H1 (cell line): ENCODE measurements at regions not wholly inside any gene's neighbourhood (a gene's known extent, or its start where the extent isn't known, plus 50 kb on each side); places are given as distances from the start of the nearest gene placed in this dataset.

Experiments
- CTCF ChIA-PET: fragments of 300-600 bp; sonication (Branson Sonifier 250); formaldehyde crosslinking; loops from one replicate; lab custom pipeline; 2021; ENCODE audit not compliant: partially characterized antibody; lab: Charles Lee
- POLR2A ChIA-PET: fragments of 300-600 bp; sonication (Branson Sonifier 250); formaldehyde crosslinking; loops from one replicate; lab custom pipeline; 2021; ENCODE audit warnings: inconsistent platforms; ENCODE audit not compliant: partially characterized antibody; lab: Charles Lee
- DNase-seq, 2 experiments: peaks; one replicate each; pipeline versions ENCODE4 v3.0.0 to v3.0.0-alpha.2; 2010 to 2022; ENCODE audit warnings: low spot score in 2 of 2, low read depth in 1 of 2, mixed read lengths in 1 of 2
- FAIRE-seq: peaks from 2 replicates; lab custom pipeline; 2011; peaks lifted over from hg19 to GRCh38; lab: Jason Lieb, UNC
- H2AFZ ChIP-seq: 2 replicates; pipeline ENCODE4 v1.8.1; 2012; ENCODE audit warnings: low read length, inconsistent platforms
- H2AK5ac ChIP-seq: 2 replicates; pipeline ENCODE4 v1.6.1; 2013; ENCODE audit warnings: low read depth, low read length
- H2BK120ac ChIP-seq: replicated peaks from 2 replicates; pipeline ENCODE3; 2013; ENCODE audit warnings: low read depth, low read length, inconsistent platforms
- H2BK12ac ChIP-seq: 2 replicates; pipeline ENCODE4 v1.6.1; 2013; ENCODE audit warnings: low read depth, low read length
- H2BK15ac ChIP-seq: 2 replicates; pipeline ENCODE4 v1.6.1; 2013; ENCODE audit warnings: low read length
- H2BK20ac ChIP-seq: 2 replicates; pipeline ENCODE4 v1.6.1; 2013; ENCODE audit warnings: low read length
- H2BK5ac ChIP-seq: 2 replicates; pipeline ENCODE4 v1.6.1; 2013; ENCODE audit warnings: low read depth, low read length
- H3K14ac ChIP-seq: 2 replicates; pipeline ENCODE4 v1.6.1; 2013; ENCODE audit warnings: inconsistent platforms; ENCODE audit not compliant: insufficient read length
- H3K18ac ChIP-seq: 2 replicates; pipeline ENCODE4 v1.6.1; 2013; ENCODE audit warnings: low read length; ENCODE audit errors: extremely low read depth
- H3K23ac ChIP-seq: 2 replicates; pipeline ENCODE4 v1.6.1; 2013; ENCODE audit warnings: inconsistent platforms; ENCODE audit not compliant: insufficient read length
- H3K23me2 ChIP-seq: 2 replicates; pipeline ENCODE4 v1.6.1; 2013; ENCODE audit warnings: low read depth, low read length
- H3K27ac ChIP-seq: 2 replicates; pipeline ENCODE4 v1.6.1; 2011; ENCODE audit warnings: low read depth, low read length, inconsistent platforms
- H3K27me3 ChIP-seq, 4 experiments: replicated peaks in 1 of 4; 1 replicate in 1 of 4; 2 replicates in 3 of 4; pipeline versions ENCODE4 v1.6.1 to v1.8.1; 2011 to 2013; ENCODE audit warnings: low read length in 3 of 4, mild to moderate bottlenecking in 3 of 4, inconsistent platforms in 2 of 4, mixed read lengths in 2 of 4, moderate library complexity in 1 of 4; ENCODE audit not compliant: control insufficient read depth in 3 of 4, insufficient read depth in 3 of 4; ENCODE audit errors: extremely low read depth in 1 of 4
- H3K36me3 ChIP-seq, 4 experiments: 2 replicates each; pipeline versions ENCODE4 v1.6.1 to v1.8.1; 2011 to 2013; ENCODE audit warnings: mild to moderate bottlenecking in 4 of 4, low read length in 3 of 4, moderate library complexity in 2 of 4, control low read depth in 1 of 4, inconsistent platforms in 1 of 4; ENCODE audit not compliant: insufficient read depth in 4 of 4, control insufficient read depth in 2 of 4
- H3K4ac ChIP-seq: replicated peaks from 2 replicates; pipeline ENCODE3; 2013; ENCODE audit warnings: low read length, low read depth, mixed read lengths, inconsistent platforms; ENCODE audit not compliant: insufficient read length
- H3K4me1 ChIP-seq, 4 experiments: replicated peaks in 1 of 4; 1 replicate in 1 of 4; 2 replicates in 3 of 4; pipeline versions ENCODE4 v1.6.1 to v1.8.1; 2011 to 2013; ENCODE audit warnings: low read length in 3 of 4, inconsistent platforms in 2 of 4, mixed read lengths in 1 of 4; ENCODE audit not compliant: insufficient read depth in 4 of 4, control insufficient read depth in 3 of 4
- H3K4me2 ChIP-seq, 2 experiments: 2 replicates each; pipeline versions ENCODE4 v1.6.1 to v1.8.1; 2011 to 2013; ENCODE audit warnings: low read depth in 2 of 2, low read length in 2 of 2, control low read depth in 1 of 2, inconsistent platforms in 1 of 2, mild to moderate bottlenecking in 1 of 2; ENCODE audit not compliant: insufficient read depth in 1 of 2
- H3K4me3 ChIP-seq, 4 experiments: fragments of 200-600, 300-600 bp in 1 of 4; sonication (generic), shearing (Covaris generic), sonication (Bioruptor Twin) in 1 of 4; 2 replicates each; pipeline versions ENCODE4 v1.5.1 to v1.8.1; 2011 to 2016; ENCODE audit warnings: low read length in 4 of 4, low read depth in 3 of 4, control low read depth in 2 of 4, inconsistent platforms in 2 of 4, mild to moderate bottlenecking in 2 of 4, mixed read lengths in 1 of 4, moderate library complexity in 1 of 4; ENCODE audit not compliant: insufficient read depth in 2 of 4; ENCODE audit errors: extremely low read depth in 1 of 4
- H3K56ac ChIP-seq: replicated peaks from 2 replicates; pipeline ENCODE3; 2013; ENCODE audit warnings: low read depth, mild to moderate bottlenecking, mixed read lengths, low read length, inconsistent platforms; ENCODE audit not compliant: insufficient read length
- H3K79me1 ChIP-seq: 2 replicates; pipeline ENCODE4 v1.6.1; 2013; ENCODE audit warnings: low read depth, low read length, control low read depth
- H3K79me2 ChIP-seq, 2 experiments: 2 replicates each; pipeline versions ENCODE4 v1.6.1 to v1.8.1; 2012 to 2013; ENCODE audit warnings: low read length in 2 of 2, mild to moderate bottlenecking in 2 of 2, inconsistent platforms in 1 of 2; ENCODE audit not compliant: insufficient read depth in 2 of 2, control insufficient read depth in 1 of 2
- H3K9ac ChIP-seq, 4 experiments: replicated peaks in 1 of 4; 1 replicate in 1 of 4; 2 replicates in 3 of 4; pipeline versions ENCODE4 v1.6.1 to v1.8.1; 2011 to 2013; ENCODE audit warnings: low read depth in 3 of 4, low read length in 3 of 4, control low read depth in 2 of 4, mild to moderate bottlenecking in 2 of 4, moderate library complexity in 2 of 4, inconsistent platforms in 1 of 4; ENCODE audit errors: extremely low read depth in 1 of 4
- H3K9me3 ChIP-seq, 2 experiments: 2 replicates each; pipeline versions ENCODE4 v1.6.1 to v1.8.1; 2012 to 2013; ENCODE audit warnings: mild to moderate bottlenecking in 2 of 2, moderate library complexity in 2 of 2, control low read depth in 1 of 2, inconsistent platforms in 1 of 2, low read depth in 1 of 2, low read length in 1 of 2, mixed read lengths in 1 of 2; ENCODE audit not compliant: insufficient read depth in 2 of 2
- H4K20me1 ChIP-seq, 2 experiments: replicated peaks in 1 of 2; 2 replicates each; pipeline versions ENCODE3 to v1.8.1; 2011 to 2013; ENCODE audit warnings: inconsistent platforms in 2 of 2, low read length in 2 of 2, mild to moderate bottlenecking in 1 of 2; ENCODE audit not compliant: insufficient read depth in 2 of 2, control insufficient read depth in 1 of 2
- H4K5ac ChIP-seq: 2 replicates; pipeline ENCODE4 v1.6.1; 2013; ENCODE audit warnings: low read length, low read depth, mixed read lengths, inconsistent platforms; ENCODE audit not compliant: insufficient read length
- H4K8ac ChIP-seq: 2 replicates; pipeline ENCODE4 v1.8.0; 2013; ENCODE audit warnings: mild to moderate bottlenecking, moderate library complexity, low read length, inconsistent platforms; ENCODE audit not compliant: insufficient read depth; ENCODE audit errors: extremely low read depth
- H4K91ac ChIP-seq: replicated peaks from 2 replicates; pipeline ENCODE3; 2013; ENCODE audit warnings: low read length, mixed read lengths, inconsistent platforms; ENCODE audit not compliant: insufficient read length
- EGR1 ChIP-seq: IDR thresholded peaks from 2 replicates; pipeline ENCODE4 v1.6.1; 2011; ENCODE audit warnings: low read depth, low read length, borderline replicate concordance
- TAF7 ChIP-seq: optimal IDR thresholded peaks from 2 replicates; pipeline ENCODE3; 2011; ENCODE audit warnings: low read depth, mild to moderate bottlenecking, inconsistent platforms, low read length, moderate library complexity, borderline replicate concordance
- WGBS, 2 experiments: shearing (Covaris generic) in 1 of 2; methylation state at CpG; one replicate each; pipeline versions ENCODE4 v1.1.6 to v1.1.7; 2013 to 2015; ENCODE audit warnings: low lambda C conversion rate in 2 of 2, mixed read lengths in 2 of 2, inconsistent platforms in 1 of 2, low coverage in 1 of 2, missing lambda C conversion rate in 1 of 2; ENCODE audit not compliant: insufficient replicate concordance in 2 of 2, insufficient coverage in 1 of 2, insufficient read length in 1 of 2; ENCODE audit errors: extremely low coverage in 1 of 2, missing lambda C conversion rate in 1 of 2; 5-methylcytosine and 5-hydroxymethylcytosine counted together

GRCh38 chr11:28447226-28447625 is 339.0 kb downstream of the METTL15 start:
- H3K4ac ChIP-seq, result no peak overlapping the region
- no peak overlapping the region for H2BK120ac ChIP-seq
- no peak overlapping the region for H3K23ac ChIP-seq
- H3K23me2 ChIP-seq, result no peaks in the 10 kb centered on the region
- no peak overlapping the region for H2BK5ac ChIP-seq
- 100% methylated on average over 1 of the region's 1 CpG; no CpG with 5 or more reads in 1 of the 2 experiments for WGBS, 2 experiments
- H3K4me3 ChIP-seq, result no peak overlapping the region
- H3K79me1 ChIP-seq, result no peaks in the 10 kb centered on the region
- no peaks in the 10 kb centered on the region for H4K20me1 ChIP-seq
- no peak overlapping the region for H4K5ac ChIP-seq
- H3K9me3 ChIP-seq, result no peaks in the 10 kb centered on the region
- H3K14ac ChIP-seq, result no peak overlapping the region
- no peak for FAIRE-seq
- H2AK5ac ChIP-seq, result no peak overlapping the region
- H3K18ac ChIP-seq, result no peak overlapping the region
- H2BK15ac ChIP-seq, result no peak overlapping the region
- TF ChIP-seq TAF7 (no peak), EGR1 (no peak)
- TF ChIP-seq, all 59 proteins: peak for 0
- Histone ChIP-seq H3K4me2 (no peak overlapping the region), H3K27me3 (no peaks in the 10 kb centered on the region), H3K56ac (no peak overlapping the region), H3K79me2 (no peaks in the 10 kb centered on the region), H3K36me3 (no peaks in the 10 kb centered on the region), H4K8ac (no peak overlapping the region), H2BK12ac (no peak overlapping the region), H3K4me1 (no peaks in the 10 kb centered on the region), H2BK20ac (no peak overlapping the region), H4K91ac (no peak overlapping the region), H2AFZ (no peak overlapping the region), H3K9ac (no peak overlapping the region), H3K27ac (no peak overlapping the region)
- DNase-seq, result no peak
- CTCF ChIA-PET, result no interaction called here
- POLR2A ChIA-PET, result no interaction called here
